ENCODE measurements at regions not wholly inside any gene's neighbourhood (a gene's known extent, or its start where the extent isn't known, plus 50 kb on each side); places are given as distances from the start of the nearest gene placed in this dataset.
"Not testable (repeated sequence)": the region's sequence is repeated elsewhere in the genome, so short reads cannot be mapped to it uniquely, and the experiment has no call there.

DNA sequence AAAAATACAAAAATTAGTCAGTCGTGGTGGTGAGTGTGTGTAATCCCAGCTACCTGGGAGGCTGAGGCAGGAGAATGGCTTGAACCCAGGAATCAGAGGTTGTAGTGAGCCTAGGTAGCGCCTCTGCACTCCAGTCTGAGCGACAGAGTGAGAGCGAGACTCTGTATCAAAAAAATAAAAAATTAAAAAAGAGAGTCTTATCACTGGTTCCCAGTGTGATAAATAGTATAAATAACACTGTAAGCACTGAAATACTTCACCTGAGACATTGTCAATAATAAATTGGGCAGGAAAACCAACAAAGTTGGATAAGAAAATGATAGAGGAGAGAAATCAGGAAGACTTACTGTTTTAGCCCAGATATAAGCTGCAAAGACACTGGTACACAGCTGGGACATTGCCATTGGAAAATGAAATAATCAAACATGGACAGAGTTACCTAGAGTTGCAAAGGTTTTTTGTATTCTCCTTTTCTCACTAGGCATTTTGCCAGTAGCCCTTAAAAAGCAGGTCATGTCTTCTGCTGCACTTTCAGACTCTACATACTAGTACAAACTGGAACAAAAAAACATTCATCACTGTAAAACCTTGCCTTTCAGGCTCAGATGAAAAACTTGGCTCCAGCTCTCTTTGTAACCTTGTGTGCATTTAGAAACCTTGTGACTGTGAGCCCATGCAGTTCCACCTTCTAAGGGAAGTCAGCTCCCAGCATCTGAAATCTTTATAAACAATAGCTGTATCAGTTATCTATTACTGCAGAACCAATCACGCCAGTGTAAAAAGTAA, 55.0 kb upstream of the PPP1R2C start:
- no peak for DNase-seq

DNA sequence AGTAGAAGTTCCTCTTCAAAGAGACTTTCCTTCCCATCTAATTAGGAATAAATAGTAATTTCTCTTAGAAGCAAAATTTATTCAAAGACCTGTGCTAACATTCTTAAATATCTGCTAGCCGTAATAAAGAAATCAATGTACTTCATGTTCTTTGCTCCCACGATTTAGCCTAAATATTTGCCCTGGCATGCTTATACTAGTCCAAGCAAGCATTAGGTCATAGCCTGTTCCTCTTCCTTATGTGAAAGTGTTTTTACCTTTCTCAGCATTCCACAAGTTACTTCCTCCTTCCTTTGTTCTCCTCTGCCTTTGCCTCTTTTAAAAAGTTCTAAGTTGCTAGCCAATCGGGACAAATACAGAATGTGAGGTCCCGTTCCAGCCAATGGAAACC, 55.6 kb upstream of the PPP1R2C start:
- not testable (repeated sequence) for DNase-seq

- no peak for DNase-seq
Observed at GRCh38 chrX:42837101-42837726, 59.3 kb upstream of the PPP1R2C start.

DNA sequence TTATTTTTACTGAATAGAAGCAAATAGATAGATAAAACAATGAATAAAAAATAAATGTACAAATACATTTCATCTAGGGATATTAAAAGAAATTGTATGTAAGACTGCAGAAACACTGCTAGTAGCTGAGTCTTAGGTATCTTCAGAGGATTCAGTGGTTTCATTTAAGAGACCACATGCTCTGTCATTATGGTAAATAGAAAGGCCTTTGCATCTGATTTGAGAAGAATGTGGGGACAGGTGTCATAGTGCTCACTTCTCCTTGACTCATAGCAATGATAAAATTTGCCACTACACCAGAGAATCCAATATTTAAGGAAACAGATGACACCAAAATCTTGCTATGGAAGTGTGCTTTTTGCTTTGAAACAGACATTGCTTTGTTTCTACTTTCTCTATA, 59.8 kb upstream of the PPP1R2C start:
- DNase-seq = no peak

DNA sequence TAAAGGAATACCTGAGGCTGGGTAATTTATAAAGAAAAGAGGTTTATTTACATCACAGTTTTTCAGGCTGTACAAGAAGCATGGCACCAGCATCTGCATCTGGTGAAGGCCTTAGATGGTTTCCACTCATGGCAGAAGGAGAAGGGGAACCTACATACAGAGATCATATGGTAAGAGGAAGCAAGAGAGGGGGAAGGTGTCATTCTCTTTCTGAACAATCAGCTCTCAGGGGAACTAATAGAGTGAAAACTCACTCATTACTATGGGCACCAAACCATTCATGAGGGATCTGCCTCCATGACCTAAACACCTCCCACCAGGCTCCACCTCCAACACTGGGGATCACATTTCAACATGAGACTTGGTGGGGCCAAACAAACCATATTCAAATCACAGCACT, 61.7 kb upstream of the PPP1R2C start:
- DNase-seq = no peak

GRCh38 chrX:42846741-42847140, 68.8 kb upstream of the PPP1R2C start:
- DNase-seq = no peak

- no peak for DNase-seq
Observed at GRCh38 chrX:42855259-42855658, 77.3 kb upstream of the PPP1R2C start.

DNA sequence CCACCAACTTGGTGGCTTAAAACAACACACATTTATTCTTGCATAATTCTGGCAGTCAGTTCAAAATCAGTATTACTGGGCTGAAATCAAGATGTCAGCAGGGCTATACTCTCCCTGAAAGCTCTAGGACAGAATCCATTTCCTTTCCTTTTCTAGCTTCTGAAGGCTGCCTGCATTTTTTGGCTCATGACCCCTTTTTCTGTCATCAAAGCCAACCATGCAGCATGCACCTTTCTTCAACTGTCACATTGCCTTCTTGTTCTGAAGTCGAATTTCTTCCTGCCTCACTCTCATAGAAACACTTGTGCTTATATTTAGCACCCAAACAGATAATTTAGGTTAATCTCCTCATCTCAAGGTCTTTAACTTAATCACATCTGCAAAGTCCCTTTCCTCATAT, 79.8 kb upstream of the PPP1R2C start:
- DNase-seq = no peak

GRCh38 chrX:42869011-42869410, 91.0 kb upstream of the PPP1R2C start:
- no peak for DNase-seq

DNA sequence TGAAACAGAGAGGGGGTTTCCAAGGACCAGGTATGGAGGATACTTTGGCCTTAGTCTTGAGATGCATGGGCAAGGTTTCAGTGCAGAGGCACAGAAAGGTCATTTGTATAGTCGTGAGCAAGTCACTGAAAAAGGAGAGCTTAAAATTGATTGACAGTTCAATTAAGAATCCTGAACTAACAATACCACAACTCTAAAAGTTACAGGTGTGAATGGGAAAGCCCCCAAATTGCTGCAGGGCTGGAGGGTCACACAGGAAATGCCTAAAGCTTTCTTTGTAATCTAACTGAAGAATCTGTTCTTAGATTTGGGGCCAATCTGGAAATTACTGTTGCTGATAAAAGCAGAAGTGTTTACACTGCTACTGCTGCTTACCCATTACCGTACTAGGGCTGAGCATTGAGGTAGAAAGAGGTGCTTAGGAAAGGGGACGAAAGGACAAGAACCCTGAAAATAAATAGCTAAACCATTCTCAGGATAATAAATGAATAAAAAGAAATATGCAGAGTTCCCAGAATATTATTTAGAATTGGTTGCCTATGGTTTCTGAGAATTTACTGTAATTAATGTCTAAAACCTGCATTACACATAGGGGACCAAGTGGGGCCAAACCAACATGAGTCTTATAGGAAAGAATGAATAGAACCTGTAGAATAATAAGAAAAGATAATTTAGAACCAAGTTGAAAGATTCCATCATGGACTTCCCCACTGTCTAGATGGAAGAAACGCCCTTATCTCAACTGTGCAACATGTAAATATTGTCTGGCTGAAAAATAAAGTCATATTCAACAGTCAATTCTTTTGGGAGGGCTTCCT, 91.9 kb upstream of the PPP1R2C start:
- DNase-seq = no peak

GRCh38 chrX:42886519-42886918, 108.6 kb upstream of the PPP1R2C start:
- DNase-seq = no peak

GRCh38 chrX:42900947-42901346, 123.0 kb upstream of the PPP1R2C start:
- no peak for DNase-seq

- DNase-seq = no peak
Observed at GRCh38 chrX:42902513-42902912, 124.5 kb upstream of the PPP1R2C start.

- DNase-seq = no peak
Observed at GRCh38 chrX:42920752-42921151, 142.8 kb upstream of the PPP1R2C start.

DNA sequence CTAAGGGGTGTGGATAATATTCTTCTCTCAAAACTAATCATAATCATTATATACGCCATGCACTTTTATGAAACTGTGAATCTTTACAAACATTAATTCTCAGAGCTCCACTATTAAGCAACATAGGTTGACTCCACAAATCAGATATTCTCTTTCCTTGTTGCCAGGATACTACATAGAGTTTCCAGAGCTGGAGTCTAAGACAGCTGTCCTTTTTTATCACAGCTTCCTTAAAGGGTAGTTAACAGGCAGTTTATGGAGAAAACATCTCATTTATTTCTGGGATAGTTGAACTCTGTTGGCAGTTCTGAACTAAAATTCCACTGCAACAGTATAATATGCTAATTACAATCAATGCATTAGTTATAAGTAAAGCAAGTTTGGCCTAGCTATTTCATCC, 152.1 kb upstream of the PPP1R2C start:
- DNase-seq = no peak

GRCh38 chrX:42930951-42931350, 153.0 kb upstream of the PPP1R2C start:
- no peak for DNase-seq

DNA sequence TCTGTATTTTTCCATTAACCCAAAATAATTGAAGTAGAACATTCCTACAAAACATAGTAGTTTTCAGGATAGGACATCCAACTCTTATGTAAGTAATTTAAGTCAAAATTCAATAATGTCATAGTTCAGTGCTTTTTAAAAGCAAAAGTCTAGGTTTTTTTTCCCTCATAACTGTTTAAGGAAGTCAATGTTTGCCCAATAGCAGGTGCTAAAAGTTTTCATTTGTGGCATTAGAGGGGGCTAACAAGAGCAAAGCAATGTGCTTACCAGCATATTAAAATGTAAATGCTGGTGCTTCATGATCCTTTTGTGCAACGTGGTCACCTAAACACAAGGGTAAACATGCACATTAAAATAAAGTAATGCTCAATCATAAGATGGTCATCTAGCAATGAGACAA, 155.2 kb upstream of the PPP1R2C start:
- DNase-seq = no peak

GRCh38 chrX:42934020-42934726, 156.2 kb upstream of the PPP1R2C start:
- no peak for DNase-seq

DNA sequence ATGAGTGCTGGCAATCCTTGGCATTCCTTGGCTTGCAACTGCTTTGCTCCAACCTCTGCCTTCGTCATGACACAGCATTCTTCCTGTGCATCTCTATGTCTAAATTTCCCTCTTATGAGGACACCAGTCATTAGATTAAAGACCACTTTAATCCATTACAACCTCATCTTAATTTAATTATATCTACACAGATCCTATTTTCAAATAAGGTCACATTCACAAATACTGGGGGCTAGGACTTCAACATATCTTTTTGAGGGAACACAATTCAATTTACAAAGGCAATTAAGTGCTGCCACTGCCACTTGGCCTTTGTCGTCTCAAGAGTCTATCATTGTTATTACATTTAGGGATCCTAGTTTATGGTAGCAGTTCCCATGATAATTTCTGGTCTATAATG, 163.7 kb upstream of the PPP1R2C start:
- DNase-seq = no peak

GRCh38 chrX:42943051-42943974, 165.3 kb upstream of the PPP1R2C start:
- peak; percentile 25 for DNase-seq

DNA sequence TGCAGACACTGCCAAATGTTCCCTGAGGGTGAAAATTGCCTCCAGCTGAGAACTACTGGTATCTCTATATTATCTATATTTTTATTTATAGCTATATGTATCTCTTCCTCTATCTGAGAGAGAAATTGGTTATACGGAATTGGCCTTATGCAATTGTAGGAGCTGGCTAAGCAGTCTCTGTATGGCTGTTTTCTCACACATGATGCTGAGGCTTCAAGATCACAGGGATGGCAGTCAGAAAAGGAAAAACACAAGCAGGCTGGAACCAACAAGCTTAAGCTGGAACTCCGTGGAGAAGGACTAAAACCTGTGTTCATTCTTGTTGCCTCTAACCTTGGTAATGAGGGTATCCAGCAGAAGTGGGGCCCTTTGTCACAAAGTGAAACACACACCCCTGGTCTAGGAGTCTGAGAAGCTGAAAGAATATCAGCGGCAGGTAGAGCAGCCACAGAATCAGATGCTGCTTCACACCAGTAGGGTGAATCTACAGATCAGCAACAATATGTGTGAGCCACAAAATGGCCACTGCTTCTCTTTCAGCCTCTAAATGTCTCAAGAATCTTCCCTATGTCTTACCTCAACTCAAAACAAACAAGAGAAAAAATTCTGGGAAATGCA, 166.5 kb upstream of the PPP1R2C start:
- DNase-seq = no peak

Data from activated CD8-positive, alpha-beta memory T cell treated with anti-CD3 and anti-CD28 coated beads, Interleukin-2, amount 50 U/mL, for 4 hours (primary cell).